ENCODE measurements at regions not wholly inside any gene's neighbourhood (a gene's known extent, or its start where the extent isn't known, plus 50 kb on each side); places are given as distances from the start of the nearest gene placed in this dataset.

- TF ChIP-seq, protein P1, sequence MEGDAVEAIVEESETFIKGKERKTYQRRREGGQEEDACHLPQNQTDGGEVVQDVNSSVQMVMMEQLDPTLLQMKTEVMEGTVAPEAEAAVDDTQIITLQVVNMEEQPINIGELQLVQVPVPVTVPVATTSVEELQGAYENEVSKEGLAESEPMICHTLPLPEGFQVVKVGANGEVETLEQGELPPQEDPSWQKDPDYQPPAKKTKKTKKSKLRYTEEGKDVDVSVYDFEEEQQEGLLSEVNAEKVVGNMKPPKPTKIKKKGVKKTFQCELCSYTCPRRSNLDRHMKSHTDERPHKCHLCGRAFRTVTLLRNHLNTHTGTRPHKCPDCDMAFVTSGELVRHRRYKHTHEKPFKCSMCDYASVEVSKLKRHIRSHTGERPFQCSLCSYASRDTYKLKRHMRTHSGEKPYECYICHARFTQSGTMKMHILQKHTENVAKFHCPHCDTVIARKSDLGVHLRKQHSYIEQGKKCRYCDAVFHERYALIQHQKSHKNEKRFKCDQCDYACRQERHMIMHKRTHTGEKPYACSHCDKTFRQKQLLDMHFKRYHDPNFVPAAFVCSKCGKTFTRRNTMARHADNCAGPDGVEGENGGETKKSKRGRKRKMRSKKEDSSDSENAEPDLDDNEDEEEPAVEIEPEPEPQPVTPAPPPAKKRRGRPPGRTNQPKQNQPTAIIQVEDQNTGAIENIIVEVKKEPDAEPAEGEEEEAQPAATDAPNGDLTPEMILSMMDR (conservative IDR thresholded peaks at IDR 0.05; ENCODE audit: low read depth, low read length), result peak; percentile 75
- no peak for TF ChIP-seq EZH2 (IDR thresholded peaks at IDR 0.05; ENCODE audit: borderline replicate concordance, low read depth, low read length, poor library complexity, severe bottlenecking)
Measured at GRCh38 chr6:152863618-152864326, 113.2 kb downstream of the VIP start.
